NT2/D1 (cell line): ENCODE measurements at regions not wholly inside any gene's neighbourhood (a gene's known extent, or its start where the extent isn't known, plus 50 kb on each side); places are given as distances from the start of the nearest gene placed in this dataset.

Source experiments
- YY1 ChIP-seq: IDR thresholded peaks from 2 replicates; pipeline ENCODE4 v1.6.1; 2011; ENCODE audit not compliant: insufficient read length, insufficient read depth
- ZNF274 ChIP-seq: IDR thresholded peaks from 2 replicates; pipeline ENCODE4 v1.6.1; 2011; ENCODE audit warnings: mild to moderate bottlenecking, low read depth, low read length

- no peak for TF ChIP-seq YY1
- no peak for TF ChIP-seq ZNF274
These were observed 368.0 kb downstream of the MFSD1 start for GRCh38 chr3:159169828-159170227.
